ENCODE measurements at regions not wholly inside any gene's neighbourhood (a gene's known extent, or its start where the extent isn't known, plus 50 kb on each side); places are given as distances from the start of the nearest gene placed in this dataset.

GRCh38 chr10:121102706-121103105, 251.5 kb downstream of the WDR11 start:
- DNase-seq = no peak

- no peak for DNase-seq
Observed at GRCh38 chr10:121104476-121105111, 253.4 kb downstream of the WDR11 start.

GRCh38 chr10:121106611-121107010, 255.4 kb downstream of the WDR11 start:
- DNase-seq = no peak

GRCh38 chr10:121108051-121108450, 256.9 kb downstream of the WDR11 start:
- DNase-seq = no peak

- DNase-seq = no peak
Observed at GRCh38 chr10:121110369-121110768, 259.2 kb downstream of the WDR11 start.

- no peak for DNase-seq
Observed at GRCh38 chr10:121112136-121112535, 261.0 kb downstream of the WDR11 start.

- DNase-seq = no peak
Observed at GRCh38 chr10:121112579-121113384, 261.6 kb downstream of the WDR11 start.

DNA sequence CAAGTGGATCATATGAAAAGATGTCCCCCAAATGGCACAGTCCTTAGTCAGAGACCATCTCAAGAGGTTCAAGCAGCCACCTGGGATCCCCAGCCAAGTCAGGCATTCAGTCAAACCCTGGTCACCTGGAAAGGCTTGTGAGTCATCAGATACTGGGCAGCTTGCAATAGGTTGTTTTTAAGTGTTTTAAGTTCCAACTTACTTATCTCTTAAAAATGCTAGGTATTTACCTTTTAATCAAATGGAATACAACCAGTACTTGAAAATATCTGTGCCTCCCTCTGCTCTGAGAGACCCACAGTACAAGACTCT, 262.2 kb downstream of the WDR11 start:
- DNase-seq = no peak

DNA sequence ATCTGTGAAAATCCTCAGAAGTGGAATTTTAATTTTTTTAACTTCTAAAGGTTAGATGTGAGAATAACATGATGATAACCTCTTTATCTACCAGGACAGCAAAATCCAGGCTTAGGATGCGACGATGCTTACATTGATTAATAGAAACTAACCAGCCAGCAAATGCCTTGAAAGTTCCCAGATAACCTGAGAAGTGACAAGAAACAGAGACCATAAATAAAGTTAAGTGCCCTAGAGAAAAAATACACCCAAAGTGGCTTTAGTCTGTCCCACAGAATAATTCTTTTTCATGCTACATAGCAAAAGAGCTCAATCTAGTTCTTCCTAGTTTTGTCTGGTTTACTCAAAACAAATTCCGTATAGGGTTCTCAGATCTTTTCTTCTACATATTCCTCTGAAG, 262.7 kb downstream of the WDR11 start:
- no peak for DNase-seq

DNA sequence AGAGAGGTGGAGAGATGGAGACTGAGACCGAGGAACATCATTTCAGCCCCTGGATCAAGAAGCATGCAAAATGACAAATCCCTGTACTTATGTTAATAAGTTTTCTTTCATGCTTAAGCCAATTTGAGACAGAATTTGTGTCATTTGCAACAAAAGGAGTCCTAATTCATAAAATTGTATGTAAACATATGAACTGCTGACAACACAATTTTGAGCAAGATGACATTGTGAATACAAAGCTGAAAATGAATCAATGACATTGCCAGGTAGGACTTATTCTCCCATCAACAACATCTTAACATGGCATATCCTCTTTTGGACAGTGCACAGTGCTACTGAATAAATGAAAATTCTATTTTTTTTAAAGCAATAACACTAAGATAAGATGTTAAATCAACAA, 264.0 kb downstream of the WDR11 start:
- DNase-seq = no peak

- DNase-seq = no peak
Observed at GRCh38 chr10:121121462-121121861, 270.3 kb downstream of the WDR11 start.

GRCh38 chr10:121127151-121127906, 276.2 kb downstream of the WDR11 start:
- DNase-seq = no peak

DNA sequence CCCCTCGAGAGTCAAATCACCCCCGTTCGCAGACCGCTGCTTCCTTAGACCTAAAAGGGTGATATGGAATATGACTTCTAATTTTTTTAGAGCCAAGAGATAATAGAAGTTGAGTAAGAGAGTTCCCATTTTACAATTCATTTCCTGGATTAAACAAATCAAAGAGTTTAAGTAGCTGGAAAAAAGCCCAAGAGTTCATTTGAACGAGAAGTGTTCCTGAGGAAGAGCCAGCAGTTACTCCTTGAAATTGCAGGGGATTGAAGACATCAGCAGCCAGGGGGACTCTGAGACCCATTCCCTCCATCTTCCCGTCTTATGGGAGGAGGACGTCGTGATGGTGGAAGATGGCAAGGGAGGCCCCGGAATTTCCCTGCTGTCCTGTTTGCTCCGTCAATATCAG, 277.0 kb downstream of the WDR11 start:
- no peak for DNase-seq

DNA sequence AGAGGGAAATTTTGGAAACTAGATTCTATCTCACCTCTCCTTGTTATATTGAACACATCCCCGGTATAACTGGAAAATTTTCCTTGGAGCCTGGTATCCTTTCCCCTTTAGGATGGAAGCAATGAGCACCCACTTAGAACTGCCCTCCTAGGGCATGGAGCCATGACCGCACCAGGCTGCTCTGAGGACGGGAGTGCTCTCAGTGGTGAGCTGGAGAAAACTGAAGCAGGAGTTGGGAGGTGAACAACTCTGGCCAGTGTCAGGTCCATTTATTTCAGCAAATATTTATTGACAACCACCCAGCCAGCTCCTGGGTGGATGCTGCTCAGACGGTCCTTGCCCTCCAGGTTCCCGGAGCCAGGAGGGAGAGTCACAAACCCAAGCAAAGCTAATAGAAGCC, 278.1 kb downstream of the WDR11 start:
- no peak for DNase-seq

- no peak for DNase-seq
Observed at GRCh38 chr10:121130382-121130781, 279.2 kb downstream of the WDR11 start.

DNA sequence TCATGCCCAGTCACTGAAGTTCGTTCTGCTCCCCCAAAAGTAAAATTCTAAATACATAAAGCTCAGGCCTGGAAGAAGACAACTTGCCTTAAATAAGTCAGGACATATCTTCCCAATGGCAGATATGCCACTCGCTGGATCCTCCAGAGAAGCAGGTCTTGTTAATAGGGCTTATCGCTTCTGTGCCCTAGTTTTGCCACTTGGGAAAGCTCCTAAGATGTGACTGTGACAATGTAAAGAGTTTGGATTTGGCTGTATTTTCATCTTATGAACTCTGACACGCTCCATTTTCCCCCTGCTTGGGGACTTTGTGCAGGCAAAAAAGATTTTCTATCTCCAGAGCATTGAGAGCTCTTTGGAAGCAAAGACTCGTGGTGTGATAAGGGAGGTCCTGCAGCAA, 279.9 kb downstream of the WDR11 start:
- no peak for DNase-seq

- DNase-seq = no peak
Observed at GRCh38 chr10:121131426-121132265, 280.5 kb downstream of the WDR11 start.

GRCh38 chr10:121132273-121132672, 281.1 kb downstream of the WDR11 start:
- no peak for DNase-seq

DNA sequence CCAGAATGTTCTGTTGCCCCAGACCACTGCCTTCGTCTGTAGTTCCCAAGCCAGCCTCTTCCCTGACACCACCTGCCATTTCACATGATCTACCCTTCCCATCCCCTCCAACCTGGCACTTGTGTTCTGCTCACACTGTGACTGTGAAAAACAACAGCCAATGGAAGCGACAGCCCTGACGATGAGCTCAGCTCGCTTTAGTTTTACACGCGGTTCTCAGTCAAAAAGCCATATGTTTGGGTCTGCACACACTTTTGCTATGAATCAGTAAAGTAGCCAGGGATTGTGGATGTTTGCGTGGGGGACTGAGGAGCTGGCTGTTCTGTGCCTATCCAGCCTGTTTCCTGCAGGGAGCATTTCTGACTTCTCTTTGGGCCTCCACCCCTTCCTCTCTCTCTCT, 282.7 kb downstream of the WDR11 start:
- DNase-seq = no peak

DNA sequence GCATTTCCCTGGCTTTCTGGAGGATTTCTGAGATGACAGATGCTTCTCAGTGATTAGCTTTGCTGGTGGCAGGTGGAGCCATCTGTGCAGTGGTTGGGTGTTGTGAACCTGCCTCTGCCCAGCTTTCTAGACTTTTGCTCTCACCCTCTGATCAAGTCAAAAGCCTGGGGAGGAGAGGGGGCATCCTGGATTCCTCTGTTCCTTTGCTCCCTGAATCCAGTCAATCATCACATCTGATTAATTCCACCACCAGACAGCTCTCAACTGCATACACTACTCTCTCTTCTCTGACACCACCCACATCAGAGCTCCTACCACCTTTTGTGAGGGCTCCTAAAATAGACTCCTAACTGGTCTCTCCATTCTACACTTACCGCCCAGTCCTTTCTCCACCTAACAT, 283.5 kb downstream of the WDR11 start:
- DNase-seq = no peak

- no peak for DNase-seq
Observed at GRCh38 chr10:121135512-121135911, 284.4 kb downstream of the WDR11 start.

GRCh38 chr10:121137533-121137932, 286.4 kb downstream of the WDR11 start:
- no peak for DNase-seq

All from stimulated activated CD4-positive, alpha-beta T cell treated with anti-CD3 and anti-CD28 coated beads, Interleukin-2, amount 100 ng/mL, for 24 hours (primary cell).